ENCODE measurements at regions not wholly inside any gene's neighbourhood (a gene's known extent, or its start where the extent isn't known, plus 50 kb on each side); places are given as distances from the start of the nearest gene placed in this dataset.

- TF ChIP-seq REST (IDR thresholded peaks at IDR 0.05; ENCODE audit: borderline replicate concordance) (no peak), POLR2AphosphoS5 (IDR thresholded peaks at IDR 0.05) (no peak), CTCF (IDR thresholded peaks at IDR 0.05; ENCODE audit: poor library complexity, severe bottlenecking) (no peak)
Measured at GRCh38 chr13:81207636-81208035, 866.7 kb upstream of the SPRY2 start.
